HG03457 (cell line): ENCODE measurements at regions not wholly inside any gene's neighbourhood (a gene's known extent, or its start where the extent isn't known, plus 50 kb on each side); places are given as distances from the start of the nearest gene placed in this dataset.

ENCODE experiments used
- ATAC-seq: cut with Tn5 transposase; IDR thresholded peaks from one replicate; pipeline ENCODE4 v1.9.1; 2021; ENCODE audit warnings: moderate number of reproducible peaks; ENCODE audit not compliant: unreplicated experiment

DNA sequence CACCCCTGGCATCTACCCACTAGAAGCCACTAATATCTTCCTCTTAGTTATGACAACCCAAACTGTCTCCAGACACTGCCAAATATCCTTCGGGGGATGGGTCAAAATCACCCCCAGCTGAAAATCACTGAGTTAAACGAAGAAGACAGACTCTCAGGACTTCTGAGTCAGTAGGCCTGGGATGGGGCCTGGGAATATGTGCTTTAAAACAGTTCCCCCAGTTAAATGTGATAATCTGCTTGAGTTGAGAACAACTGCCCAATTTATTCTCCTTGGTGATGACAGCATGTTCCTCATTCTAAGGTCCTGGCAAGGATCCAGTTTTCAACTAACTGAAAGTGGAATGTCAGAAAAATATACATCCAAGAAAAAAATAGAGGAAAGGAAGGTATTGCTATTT lies 52.4 kb downstream of the CBLL2 start:
- no peak for ATAC-seq

DNA sequence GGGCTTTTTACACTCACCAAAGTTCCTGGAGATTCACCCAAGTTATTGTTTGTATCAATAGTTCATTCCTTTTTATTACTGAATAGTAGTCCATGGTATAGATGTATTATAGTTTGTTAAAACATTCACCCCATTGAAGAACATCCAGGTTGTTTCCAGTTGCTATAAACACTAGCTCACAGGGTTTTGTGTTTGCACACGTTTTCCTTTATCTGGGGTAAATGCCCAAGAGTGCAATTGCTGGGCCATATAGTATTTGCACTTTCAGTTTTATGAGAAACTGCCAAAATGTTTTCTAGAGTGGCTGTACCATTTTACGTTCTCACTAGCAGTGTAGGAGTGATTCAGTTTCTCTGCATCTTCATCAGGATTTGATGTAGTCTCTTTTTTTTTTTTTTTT lies 57.1 kb downstream of the CBLL2 start:
- no peak for ATAC-seq

DNA sequence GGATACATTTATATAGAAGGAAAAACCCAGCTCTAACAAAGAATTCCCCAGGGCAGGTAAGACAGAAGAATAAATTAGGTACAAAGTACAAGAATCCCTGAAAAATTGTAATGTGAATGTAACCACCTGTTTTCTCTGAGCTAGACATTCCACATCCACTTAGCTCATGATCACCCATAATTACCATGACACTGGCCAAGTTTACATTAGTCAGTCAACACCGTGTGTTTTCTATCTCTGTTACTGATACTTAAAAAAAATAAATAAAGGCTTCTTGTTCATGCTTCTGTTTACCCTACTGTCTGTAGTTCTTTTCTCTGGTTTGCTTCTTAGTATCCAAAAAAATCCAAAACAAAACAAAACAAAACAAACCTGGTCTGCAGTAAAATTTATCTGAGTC lies 66.0 kb downstream of the CBLL2 start:
- ATAC-seq: no peak

DNA sequence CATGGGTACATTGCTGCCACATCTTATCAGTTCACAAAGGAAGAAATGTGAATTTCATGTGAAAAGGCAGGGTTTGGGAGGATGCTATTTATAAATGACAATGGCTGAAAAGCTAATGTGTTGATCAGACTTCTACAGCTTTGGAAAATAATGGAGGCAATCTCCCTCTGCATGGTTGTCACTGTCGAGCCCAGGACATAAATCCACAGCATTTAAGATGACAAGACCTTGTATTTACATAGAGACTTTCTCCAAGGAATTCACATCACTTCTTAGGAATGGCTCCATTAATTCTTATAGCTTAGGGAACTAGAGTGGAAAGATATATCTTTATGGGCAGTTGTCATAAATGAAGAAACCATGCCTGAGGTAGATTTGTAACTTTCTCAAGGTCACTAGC lies 66.7 kb downstream of the CBLL2 start:
- no peak for ATAC-seq

DNA sequence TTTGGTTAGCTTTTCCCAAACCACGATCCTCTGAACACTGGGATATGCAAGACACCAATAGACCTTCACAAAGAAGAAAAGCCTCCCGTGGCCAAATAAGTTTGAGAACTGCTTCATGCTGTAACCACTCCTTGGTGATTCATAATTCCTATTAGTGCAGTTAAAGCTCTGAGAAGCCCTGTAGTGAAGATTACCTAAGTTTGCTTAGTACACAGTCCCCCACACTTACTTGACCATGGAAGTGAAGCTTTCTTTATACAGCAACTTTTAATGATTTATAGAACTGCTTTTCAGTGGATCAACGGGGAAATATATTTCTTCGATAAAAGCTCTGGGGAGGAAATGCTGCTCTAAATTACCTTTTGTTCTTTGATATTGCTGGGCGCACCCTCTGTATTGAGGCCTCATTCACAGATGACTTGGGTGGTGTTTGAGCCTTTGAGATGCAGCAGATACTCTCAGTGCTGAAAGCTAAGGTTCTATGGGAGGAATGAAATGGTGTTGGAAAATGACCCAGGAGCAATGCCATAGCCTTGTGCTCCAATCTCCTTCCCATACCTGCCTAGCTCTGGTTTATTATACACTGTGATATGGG lies 67.4 kb downstream of the CBLL2 start:
- ATAC-seq: no peak

DNA sequence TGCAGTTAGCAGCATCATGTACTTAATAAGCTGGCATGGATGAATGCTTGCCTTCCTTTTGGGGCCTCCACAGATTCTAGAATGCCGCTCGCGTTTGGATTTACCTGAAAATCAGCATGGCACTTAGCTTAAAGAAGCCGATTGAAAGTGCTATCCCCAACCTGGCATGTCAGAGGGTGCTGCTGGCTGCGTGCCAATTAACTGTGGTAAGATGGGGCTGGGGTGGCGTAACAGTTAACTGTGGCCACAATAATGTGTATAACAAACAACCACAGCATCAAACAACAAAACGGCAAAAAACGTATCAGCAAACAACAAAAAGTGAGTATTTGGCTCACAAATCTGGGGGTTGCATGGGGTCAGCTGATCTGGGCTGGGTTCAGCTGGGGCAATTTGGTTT lies 70.5 kb downstream of the CBLL2 start:
- no peak for ATAC-seq

DNA sequence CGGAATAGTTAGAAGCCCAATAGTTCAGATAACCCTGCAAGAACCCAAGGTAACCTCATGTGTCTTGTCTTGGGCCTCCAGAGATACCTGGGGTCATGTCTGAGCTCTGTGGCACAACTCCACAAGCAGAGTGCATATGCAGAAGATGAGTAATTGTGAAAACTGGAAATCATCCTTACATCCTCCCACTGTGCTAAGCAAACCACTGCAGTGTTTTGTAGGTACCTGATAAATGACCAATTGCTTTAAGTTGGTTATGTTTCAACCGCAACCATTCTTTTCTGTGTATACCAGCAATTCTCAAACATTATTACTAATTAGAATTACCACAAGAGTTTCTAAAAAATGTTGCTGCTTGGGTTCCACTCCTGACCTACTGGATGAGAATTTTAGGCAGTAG lies 73.2 kb downstream of the CBLL2 start:
- ATAC-seq: peak; percentile 72

DNA sequence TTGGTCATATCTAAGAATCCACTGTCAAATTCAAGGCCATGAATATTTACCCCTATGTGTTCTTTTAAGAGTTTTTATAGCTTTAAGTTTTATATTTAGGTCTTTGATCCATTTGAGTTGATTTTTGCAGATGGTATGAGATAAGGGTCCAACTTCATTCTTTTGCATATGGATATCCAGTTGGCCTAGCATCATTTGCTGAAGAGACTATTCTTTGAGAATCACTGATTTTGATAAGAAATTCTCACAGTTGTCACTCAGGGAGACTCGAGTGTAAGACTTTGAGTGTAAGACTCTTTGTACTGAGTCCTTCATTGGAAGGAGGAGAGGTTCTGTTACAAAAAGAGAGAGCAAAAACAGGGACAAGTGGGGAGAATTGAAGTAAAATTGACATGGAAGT lies 74.8 kb downstream of the CBLL2 start:
- no peak for ATAC-seq

DNA sequence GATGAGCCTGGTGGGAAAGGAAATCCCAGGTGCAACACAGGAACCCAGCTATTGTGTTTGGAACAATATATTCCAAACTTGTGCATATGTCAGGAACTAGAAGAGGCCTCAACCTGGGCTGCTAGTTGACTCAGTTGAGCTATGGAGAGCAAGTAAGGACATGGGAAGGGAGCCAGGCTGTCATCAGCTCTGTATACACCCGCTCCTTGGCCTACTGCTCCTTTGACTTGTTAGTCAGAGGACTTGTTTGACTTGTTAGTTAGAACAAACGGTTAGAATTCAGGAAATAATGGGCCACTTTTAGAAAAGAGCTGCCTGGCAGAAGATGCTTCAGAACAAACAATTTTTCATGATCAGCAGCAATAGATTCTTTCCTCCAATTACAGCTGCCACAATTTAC lies 76.4 kb downstream of the CBLL2 start:
- ATAC-seq: no peak

DNA sequence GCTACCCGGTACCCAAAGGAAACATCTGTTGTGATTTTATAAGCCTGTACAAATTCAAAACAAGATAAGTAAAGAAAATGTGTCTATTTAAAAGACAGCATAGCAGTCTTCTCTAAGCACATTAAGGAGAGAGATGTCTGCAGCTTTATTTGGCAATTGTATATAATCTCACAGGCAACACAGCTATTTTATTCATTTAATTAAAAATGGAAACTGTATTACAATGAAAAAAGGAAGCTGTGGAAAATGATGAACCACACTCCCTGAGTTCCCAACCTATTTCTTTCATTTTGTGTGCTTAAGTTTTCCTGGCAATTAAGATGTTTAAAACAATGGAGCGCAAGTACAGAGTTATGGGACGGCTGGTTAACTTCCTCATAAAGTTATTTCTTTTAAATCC lies 78.4 kb downstream of the CBLL2 start:
- ATAC-seq: no peak

DNA sequence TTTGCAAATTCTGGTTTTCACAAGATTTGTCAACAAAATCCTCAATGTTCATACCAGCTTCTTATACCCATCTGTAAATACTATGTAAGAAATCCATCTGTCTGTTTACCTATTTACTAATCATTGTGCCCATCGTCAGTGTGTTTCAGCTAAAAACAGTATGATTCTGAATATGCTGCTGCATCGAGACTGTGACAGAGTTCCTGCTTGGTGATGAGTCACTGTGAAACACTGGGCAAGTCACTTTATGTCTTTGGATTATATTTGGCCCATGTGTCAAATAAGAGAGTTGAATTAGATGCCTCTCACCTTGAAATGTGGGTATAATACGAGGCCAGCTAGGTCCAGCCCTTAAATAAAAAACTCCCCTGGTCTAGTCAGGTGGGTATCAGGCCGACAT lies 79.3 kb downstream of the CBLL2 start:
- ATAC-seq: no peak

DNA sequence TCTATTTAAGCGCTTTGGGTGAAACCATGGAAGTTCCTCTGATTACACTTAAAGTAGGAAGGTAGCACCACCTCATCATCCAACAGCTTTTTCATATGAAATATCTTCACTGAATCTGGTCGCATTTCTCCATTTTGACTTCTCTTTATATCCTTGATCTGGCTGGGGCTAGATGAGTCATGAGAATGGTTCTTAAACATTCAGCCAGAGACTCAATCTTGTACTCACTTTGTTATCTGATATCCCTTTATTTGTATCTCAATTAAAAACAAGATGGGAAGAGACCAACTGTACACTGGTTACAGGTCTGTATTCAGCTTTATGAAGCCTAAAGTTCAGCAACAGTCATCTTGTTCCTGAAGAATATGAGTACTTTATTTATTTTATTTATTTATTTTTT lies 84.9 kb downstream of the CBLL2 start:
- ATAC-seq: no peak

DNA sequence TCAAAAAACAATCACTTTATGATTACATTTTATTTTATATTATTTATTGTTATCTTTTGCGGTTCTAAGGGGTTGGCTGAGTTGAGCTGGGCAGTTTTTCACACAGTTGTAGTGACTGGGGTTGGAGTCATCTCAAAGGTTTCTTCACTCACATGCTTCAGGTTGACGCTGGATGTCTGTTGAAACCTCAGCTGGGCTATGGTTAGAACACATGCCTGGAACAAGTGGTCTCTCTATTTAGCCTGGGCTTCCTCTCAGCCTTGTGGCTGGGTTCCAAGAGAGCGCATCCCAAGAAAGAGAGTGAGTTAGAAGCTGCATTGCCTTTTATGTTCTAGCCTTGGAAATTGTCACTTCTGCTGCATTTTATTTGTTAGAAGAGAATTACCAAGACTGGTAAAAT lies 87.4 kb downstream of the CBLL2 start:
- no peak for ATAC-seq

DNA sequence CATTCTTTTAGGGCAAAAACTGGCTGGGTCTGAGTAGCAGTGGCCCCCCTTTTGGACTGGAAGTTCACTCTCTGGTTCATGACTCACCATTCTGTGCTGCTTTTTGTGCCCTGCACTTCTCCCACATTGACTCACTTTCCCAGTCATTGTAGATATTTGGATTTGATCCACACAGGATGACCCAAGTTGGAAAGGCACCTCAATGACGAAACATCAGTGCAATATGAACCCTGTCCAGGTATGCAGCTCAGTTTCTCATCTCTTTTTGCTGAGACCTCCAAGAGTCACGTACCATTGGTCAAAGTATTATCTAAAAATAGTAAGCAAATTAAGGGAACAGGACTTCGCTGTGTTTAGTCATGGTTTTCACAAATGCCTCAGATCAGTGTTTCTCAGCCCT lies 92.7 kb downstream of the CBLL2 start:
- no peak for ATAC-seq

DNA sequence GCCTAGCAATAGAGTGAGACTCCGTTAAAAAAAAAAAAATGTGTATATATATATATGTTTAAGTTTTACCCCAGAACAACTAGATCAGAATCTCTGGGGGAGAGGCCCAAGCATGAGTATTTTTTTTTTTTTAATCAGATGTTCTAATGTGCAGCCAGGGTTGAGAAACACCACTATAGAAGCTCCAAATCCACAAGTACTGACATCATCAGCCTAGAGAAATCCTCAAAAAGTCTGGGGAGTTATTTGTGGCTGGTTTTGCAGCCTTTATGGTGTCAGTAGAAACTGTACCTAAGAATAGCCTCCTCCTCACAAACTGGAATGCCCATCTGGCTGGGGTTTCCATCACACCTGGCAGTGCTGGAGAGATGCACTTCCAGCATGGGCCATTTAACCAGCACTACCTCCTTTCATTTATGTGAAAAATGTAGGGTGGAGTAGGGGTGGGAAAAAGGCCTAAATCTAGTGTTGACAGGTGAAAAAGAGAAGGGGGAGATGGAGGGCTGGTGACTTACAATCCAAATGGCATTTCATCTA lies 93.5 kb downstream of the CBLL2 start:
- ATAC-seq: no peak

DNA sequence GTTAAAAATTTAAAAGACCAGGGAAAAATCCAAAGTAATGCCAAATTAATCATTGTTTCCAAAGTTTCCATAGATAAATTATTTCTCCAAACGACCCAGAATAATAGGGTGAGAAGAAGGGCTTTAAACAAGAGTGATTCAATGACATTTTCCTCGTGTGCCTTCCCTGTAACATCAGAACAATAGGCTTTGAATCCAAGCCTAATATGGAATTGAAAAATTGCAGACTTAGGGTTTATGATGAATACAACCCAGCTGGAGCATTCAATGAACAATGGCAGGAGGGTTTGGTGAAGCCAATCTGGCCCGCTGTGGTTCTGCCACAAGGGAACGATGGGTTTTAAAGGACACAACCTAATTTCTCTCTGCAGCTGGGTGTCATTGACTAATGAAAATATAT lies 94.2 kb downstream of the CBLL2 start:
- no peak for ATAC-seq

DNA sequence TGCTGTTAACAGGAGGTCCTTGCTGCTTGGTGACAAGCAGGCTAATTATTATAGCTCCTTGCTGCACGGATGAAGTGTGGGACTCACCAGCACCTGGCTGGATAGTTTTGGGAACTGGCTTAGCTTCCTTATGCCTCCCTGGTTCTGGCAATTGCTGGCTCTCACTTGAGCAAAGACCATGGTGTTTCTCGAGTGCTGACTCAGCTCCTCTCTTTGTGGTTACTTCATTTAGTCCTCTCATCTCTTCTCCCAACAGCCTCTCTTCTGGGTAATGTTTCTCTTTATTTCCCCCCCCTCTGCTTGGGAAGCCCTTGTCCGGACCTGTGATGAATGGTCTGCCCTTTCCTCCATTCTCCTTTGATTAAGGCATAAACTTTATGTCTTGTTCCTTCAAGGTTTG lies 100.4 kb downstream of the CBLL2 start:
- no peak for ATAC-seq

DNA sequence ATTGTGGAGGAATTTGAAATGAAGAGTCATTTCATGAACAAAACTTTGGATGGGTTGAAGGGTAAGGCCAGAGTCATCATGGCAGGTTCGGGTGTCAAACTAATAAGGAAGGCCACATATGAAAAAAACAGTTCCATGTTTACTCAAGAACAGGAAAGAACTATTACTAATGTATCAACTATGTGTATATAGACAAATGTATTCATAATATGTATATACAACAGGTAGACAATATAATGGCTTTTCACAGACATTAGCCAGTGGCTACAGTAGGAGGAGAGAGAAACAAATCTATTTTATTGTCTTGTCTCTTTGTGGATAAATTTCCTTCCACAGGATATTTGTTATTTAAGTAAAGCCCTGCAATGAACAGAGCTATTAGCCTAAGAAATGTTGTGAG lies 101.1 kb downstream of the CBLL2 start:
- ATAC-seq: no peak

DNA sequence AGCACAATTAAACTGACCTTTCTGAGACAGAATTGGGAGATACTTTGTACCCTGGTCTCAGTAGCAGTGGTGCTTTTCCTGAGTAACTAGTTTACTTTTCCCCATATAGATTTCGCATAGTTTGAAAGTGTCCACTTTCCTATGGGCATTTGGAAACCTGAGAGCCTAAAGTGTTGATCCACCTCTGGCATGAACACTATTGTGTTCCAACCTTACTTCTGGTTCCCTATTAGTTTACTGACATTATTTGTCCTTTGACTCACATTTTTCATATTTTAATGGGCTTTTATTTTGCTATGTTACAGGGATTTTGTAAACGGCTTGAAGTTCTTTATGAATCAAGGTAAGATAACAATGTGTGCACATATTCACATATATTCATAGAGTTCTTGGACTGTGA lies 103.7 kb downstream of the CBLL2 start:
- no peak for ATAC-seq

DNA sequence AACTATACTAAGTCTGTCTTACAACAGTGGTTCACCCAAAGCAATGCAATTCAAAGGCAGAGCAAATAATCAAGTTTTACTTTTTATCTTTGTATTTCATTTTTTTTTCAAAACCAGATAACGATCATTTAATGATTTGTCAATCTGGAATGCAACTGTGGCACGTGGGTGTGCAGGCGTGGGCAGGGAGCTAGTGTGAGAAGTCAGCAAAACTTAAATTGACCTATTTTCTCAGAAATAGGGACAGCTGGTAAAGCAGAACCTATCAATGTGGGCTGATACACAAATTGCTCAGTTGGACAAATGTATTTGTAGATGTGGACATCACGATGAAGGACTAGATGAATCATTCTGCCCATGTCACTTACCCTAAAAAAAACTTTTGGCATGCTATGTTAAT lies 105.6 kb downstream of the CBLL2 start:
- no peak for ATAC-seq

DNA sequence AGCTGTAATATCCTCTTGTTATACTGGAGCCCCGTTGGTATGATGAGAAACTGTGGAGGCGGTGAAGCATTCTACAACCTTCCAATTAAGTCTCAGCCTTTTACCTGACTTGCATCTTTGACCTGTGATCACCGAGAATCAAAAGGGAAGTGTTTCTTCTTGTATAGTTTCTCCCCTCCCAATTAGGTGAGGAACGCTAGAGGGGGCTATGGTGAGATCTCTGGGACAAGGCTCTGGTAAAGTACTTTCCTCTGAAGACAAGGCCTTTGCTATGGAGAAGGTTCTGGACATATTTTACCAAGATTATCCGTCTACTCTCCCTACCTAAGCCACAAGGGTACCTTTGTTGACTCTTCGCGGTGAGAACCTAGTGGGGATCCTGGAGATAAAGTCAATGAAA lies 111.3 kb downstream of the CBLL2 start:
- no peak for ATAC-seq

DNA sequence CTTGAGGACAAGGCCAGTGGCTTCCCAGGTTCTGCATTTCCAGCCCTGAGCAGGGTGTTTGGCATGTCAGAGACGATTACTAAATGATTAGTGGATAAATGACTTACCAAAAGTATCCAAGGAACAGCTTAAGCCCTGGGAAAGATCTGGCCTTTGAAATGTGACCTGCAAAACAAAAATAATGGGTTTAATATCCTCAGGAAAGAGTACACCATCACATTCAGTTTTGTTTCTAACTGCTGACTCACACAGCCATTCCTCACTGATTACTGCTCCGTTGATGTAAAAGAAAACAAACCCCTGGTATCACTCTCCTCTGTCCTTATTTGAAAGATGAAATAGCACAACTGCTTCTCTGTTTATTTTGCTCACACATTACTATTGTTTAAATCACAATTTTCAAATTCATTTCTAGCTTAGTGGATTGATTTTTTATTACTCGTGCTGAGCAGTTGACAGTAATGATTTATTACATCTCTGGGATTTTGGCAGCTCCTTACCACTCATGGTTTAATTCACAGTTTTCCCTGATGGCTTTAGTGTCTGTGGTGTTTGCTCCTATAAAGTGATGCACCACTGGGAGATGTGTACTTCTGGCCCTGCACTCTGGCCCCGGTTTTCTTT lies 117.0 kb downstream of the CBLL2 start:
- no peak for ATAC-seq
